ENCODE measurements at regions not wholly inside any gene's neighbourhood (a gene's known extent, or its start where the extent isn't known, plus 50 kb on each side); places are given as distances from the start of the nearest gene placed in this dataset.

- Histone ChIP-seq H3K27me3 (ENCODE audit: control insufficient read depth, insufficient read depth, low read length) (no peaks in the 10 kb centered on the region), H3K4me3 (ENCODE audit: low read depth, low read length) (no peak overlapping the region), H3K36me3 (ENCODE audit: control insufficient read depth, insufficient read depth, low read length) (no peaks in the 10 kb centered on the region)
- TF ChIP-seq CTCF (IDR thresholded peaks at IDR 0.05; ENCODE audit: insufficient read depth, low read length, poor library complexity, severe bottlenecking): no peak
- no peak for DNase-seq (ENCODE audit: low read depth)
Measured at GRCh38 chr13:109427148-109427547, 359.2 kb downstream of the IRS2 start.

GRCh38 chr13:109426690-109426990, 359.7 kb downstream of the IRS2 start:
- DNase-seq (ENCODE audit: low read depth): no peak
- no peaks in the 10 kb centered on the region for H3K27me3 ChIP-seq (ENCODE audit: control insufficient read depth, insufficient read depth, low read length)
- TF ChIP-seq CTCF (IDR thresholded peaks at IDR 0.05; ENCODE audit: insufficient read depth, low read length, poor library complexity, severe bottlenecking): no peak
- no peak overlapping the region for H3K4me3 ChIP-seq (ENCODE audit: low read depth, low read length)
- H3K36me3 ChIP-seq (ENCODE audit: control insufficient read depth, insufficient read depth, low read length): no peaks in the 10 kb centered on the region

- TF ChIP-seq CTCF (IDR thresholded peaks at IDR 0.05; ENCODE audit: insufficient read depth, low read length, poor library complexity, severe bottlenecking): no peak
Measured at GRCh38 chr13:109425821-109426689, 360.3 kb downstream of the IRS2 start.

GRCh38 chr13:109422161-109422560, 364.2 kb downstream of the IRS2 start:
- H3K27me3 ChIP-seq (ENCODE audit: control insufficient read depth, insufficient read depth, low read length): no peaks in the 10 kb centered on the region
- H3K4me3 ChIP-seq (ENCODE audit: low read depth, low read length): no peak overlapping the region
- DNase-seq (ENCODE audit: low read depth): no peak
- TF ChIP-seq CTCF (IDR thresholded peaks at IDR 0.05; ENCODE audit: insufficient read depth, low read length, poor library complexity, severe bottlenecking): no peak
- no peaks in the 10 kb centered on the region for H3K36me3 ChIP-seq (ENCODE audit: control insufficient read depth, insufficient read depth, low read length)

More at GRCh38 chr13:109425821-109426689, 360.3 kb downstream of the IRS2 start:
- H3K27me3 ChIP-seq (ENCODE audit: control insufficient read depth, insufficient read depth, low read length): no peaks in the 10 kb centered on the region
- H3K4me3 ChIP-seq (ENCODE audit: low read depth, low read length): no peak overlapping the region
- no peaks in the 10 kb centered on the region for H3K36me3 ChIP-seq (ENCODE audit: control insufficient read depth, insufficient read depth, low read length)
- no peak for DNase-seq (ENCODE audit: low read depth)

- no peak for TF ChIP-seq CTCF (IDR thresholded peaks at IDR 0.05; ENCODE audit: insufficient read depth, low read length, poor library complexity, severe bottlenecking)
- H3K27me3 ChIP-seq (ENCODE audit: control insufficient read depth, insufficient read depth, low read length): no peaks in the 10 kb centered on the region
- H3K4me3 ChIP-seq (ENCODE audit: low read depth, low read length): no peak overlapping the region
- DNase-seq (ENCODE audit: low read depth): no peak
- no peaks in the 10 kb centered on the region for H3K36me3 ChIP-seq (ENCODE audit: control insufficient read depth, insufficient read depth, low read length)
Measured at GRCh38 chr13:109419896-109420295, 366.5 kb downstream of the IRS2 start.

GRCh38 chr13:109418111-109418510, 368.3 kb downstream of the IRS2 start:
- Histone ChIP-seq H3K27me3 (ENCODE audit: control insufficient read depth, insufficient read depth, low read length) (no peaks in the 10 kb centered on the region), H3K36me3 (ENCODE audit: control insufficient read depth, insufficient read depth, low read length) (no peaks in the 10 kb centered on the region), H3K4me3 (ENCODE audit: low read depth, low read length) (no peak overlapping the region)
- DNase-seq (ENCODE audit: low read depth): no peak
- TF ChIP-seq CTCF (IDR thresholded peaks at IDR 0.05; ENCODE audit: insufficient read depth, low read length, poor library complexity, severe bottlenecking): no peak
